Right lobe of liver (tissue), 4 donors: ENCODE measurements at regions not wholly inside any gene's neighbourhood (a gene's known extent, or its start where the extent isn't known, plus 50 kb on each side); places are given as distances from the start of the nearest gene placed in this dataset.

ENCODE experiments used
- POLR2A ChIP-seq: fragments of 450-650 bp; IDR thresholded peaks from one replicate; pipeline ENCODE4 v1.6.1; 2017; ENCODE audit warnings: antibody characterized with exemption, mild to moderate bottlenecking
- TF ChIP-seq, protein P1 (sequence below), 4 donors: fragments of 200-600 bp in 3 of 4; fragments of 450-650 bp in 1 of 4; IDR thresholded peaks; one replicate each; pipeline versions ENCODE4 v1.5.1 to v1.8.0; 2016 to 2022; ENCODE audit warnings: antibody characterized with exemption in 4 of 4, mild to moderate bottlenecking in 2 of 4
- donor health status: DM: no; HTN: no; CAD: no.
- donor health status: DM: no; HTN: no; CAD: no.
- donor health status: DM: no; HTN: yes; CAD: no.

DNA sequence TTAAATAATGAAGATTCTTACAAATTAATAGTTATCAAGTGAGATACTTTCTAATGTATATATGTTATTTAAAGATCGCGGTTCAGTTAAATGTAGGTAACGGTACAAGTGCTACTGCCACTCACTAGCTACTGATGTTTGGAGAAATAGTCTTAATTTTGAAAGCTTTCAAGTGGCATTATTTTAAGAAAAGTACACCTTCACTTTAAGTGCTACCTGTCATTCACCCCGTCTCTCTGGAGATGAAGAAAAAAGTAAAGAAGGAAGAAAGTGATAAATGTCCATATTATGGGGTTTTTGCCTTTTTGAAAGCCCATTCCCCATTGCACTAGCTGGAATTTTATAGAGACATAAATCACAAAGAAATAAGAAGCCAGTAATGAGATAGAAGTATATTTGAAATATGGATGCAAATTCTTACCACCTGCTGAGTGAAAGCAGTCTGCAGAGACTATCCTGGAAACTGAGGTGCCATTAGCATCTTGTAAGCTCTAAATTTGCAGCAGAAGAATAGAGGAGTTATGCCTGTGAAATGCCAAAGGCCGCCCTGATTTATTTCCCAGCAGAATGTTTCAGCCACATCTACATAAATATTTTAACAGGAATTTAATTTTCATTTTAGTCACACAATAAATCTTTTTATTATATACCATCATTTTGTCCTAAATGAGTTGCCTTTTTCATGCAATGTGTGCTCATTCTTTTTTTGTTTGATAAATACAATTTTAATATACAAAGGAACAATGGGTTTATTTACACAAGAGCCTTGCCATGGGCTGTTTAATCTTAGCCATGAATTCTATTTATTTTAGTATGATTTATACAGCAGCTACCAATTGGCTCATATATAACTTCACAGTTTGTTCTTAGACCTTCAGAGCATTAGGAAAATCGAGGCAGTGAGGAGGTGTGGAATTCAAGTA lies 489.9 kb upstream of the RAG2 start:
- TF ChIP-seq, protein P1, sequence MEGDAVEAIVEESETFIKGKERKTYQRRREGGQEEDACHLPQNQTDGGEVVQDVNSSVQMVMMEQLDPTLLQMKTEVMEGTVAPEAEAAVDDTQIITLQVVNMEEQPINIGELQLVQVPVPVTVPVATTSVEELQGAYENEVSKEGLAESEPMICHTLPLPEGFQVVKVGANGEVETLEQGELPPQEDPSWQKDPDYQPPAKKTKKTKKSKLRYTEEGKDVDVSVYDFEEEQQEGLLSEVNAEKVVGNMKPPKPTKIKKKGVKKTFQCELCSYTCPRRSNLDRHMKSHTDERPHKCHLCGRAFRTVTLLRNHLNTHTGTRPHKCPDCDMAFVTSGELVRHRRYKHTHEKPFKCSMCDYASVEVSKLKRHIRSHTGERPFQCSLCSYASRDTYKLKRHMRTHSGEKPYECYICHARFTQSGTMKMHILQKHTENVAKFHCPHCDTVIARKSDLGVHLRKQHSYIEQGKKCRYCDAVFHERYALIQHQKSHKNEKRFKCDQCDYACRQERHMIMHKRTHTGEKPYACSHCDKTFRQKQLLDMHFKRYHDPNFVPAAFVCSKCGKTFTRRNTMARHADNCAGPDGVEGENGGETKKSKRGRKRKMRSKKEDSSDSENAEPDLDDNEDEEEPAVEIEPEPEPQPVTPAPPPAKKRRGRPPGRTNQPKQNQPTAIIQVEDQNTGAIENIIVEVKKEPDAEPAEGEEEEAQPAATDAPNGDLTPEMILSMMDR (IDR thresholded peaks at IDR 0.05), result no peak
- TF ChIP-seq POLR2A, result no peak
